Loucy (cell line): ENCODE measurements at regions not wholly inside any gene's neighbourhood (a gene's known extent, or its start where the extent isn't known, plus 50 kb on each side); places are given as distances from the start of the nearest gene placed in this dataset.
A peak's percentile ranks its signal among the peaks of the same experiment; 100 is the strongest.

Experiments used
- H2AFZ ChIP-seq: fragments of 200-600 bp; sonication (generic); 2 replicates; pipeline ENCODE4 v1.6.0; 2016; ENCODE audit warnings: antibody characterized with exemption, mild to moderate bottlenecking, low read length, moderate library complexity
- H3F3A ChIP-seq: fragments of 200-600 bp; 2 replicates; pipeline ENCODE4 v1.6.0; 2016; ENCODE audit warnings: antibody characterized with exemption, low read depth, mild to moderate bottlenecking
- H3K27me3 ChIP-seq: fragments of 200-600 bp; sonication (generic); 2 replicates; pipeline ENCODE4 v1.6.1; 2014; ENCODE audit warnings: low read length, mild to moderate bottlenecking; ENCODE audit not compliant: insufficient read depth, poor library complexity, severe bottlenecking
- H3K36me3 ChIP-seq: fragments of 200-600 bp; sonication (generic); 2 replicates; pipeline ENCODE4 v1.6.1; 2016; ENCODE audit warnings: low read length; ENCODE audit not compliant: insufficient read depth
- H3K4me1 ChIP-seq: fragments of 200-600 bp; sonication (generic); 2 replicates; pipeline ENCODE4 v1.5.1; 2014; ENCODE audit warnings: low read length, mild to moderate bottlenecking; ENCODE audit not compliant: insufficient read depth, poor library complexity, severe bottlenecking
- H3K4me2 ChIP-seq: fragments of 200-600 bp; sonication (generic); 2 replicates; pipeline ENCODE4 v1.6.0; 2014; ENCODE audit warnings: antibody characterized with exemption, low read length, low read depth, mild to moderate bottlenecking; ENCODE audit not compliant: poor library complexity, severe bottlenecking
- H3K4me3 ChIP-seq: fragments of 200-600 bp; sonication (generic); 2 replicates; pipeline ENCODE4 v1.5.1; 2014; ENCODE audit warnings: low read length, mild to moderate bottlenecking, mixed read lengths; ENCODE audit not compliant: poor library complexity, severe bottlenecking
- H3K79me2 ChIP-seq: fragments of 200-600 bp; sonication (generic); 2 replicates; pipeline ENCODE4 v1.6.1; 2014; ENCODE audit warnings: low read length; ENCODE audit not compliant: insufficient read depth
- H3K9ac ChIP-seq: fragments of 200-600 bp; sonication (generic); 2 replicates; pipeline ENCODE4 v1.6.0; 2014; ENCODE audit warnings: mild to moderate bottlenecking, low read depth, low read length, moderate library complexity; ENCODE audit not compliant: poor library complexity, severe bottlenecking
- H3K9me2 ChIP-seq: fragments of 200-600 bp; sonication (generic); replicated peaks from 2 replicates; pipeline ENCODE4 v1.6.1; 2016; ENCODE audit warnings: low read depth, low read length, mixed read lengths
- H3K9me3 ChIP-seq: fragments of 200-600 bp; sonication (generic); 2 replicates; pipeline ENCODE4 v1.6.1; 2014; ENCODE audit warnings: mild to moderate bottlenecking, antibody characterized with exemption, low read length, low read depth; ENCODE audit not compliant: insufficient read depth
- H4K20me1 ChIP-seq: fragments of 200-600 bp; sonication (generic); 2 replicates; pipeline ENCODE4 v1.6.0; 2014; ENCODE audit warnings: antibody characterized with exemption, low read length, mild to moderate bottlenecking; ENCODE audit not compliant: insufficient read depth, poor library complexity, severe bottlenecking
- CTCF ChIP-seq: fragments of 200-600 bp; sonication (generic); conservative IDR thresholded peaks from 2 replicates; pipeline ENCODE4 v1.5.1; 2014; ENCODE audit warnings: mild to moderate bottlenecking, antibody characterized with exemption, low read length
- EZH2phosphoT487 ChIP-seq: fragments of 200-600 bp; IDR thresholded peaks from 2 replicates; pipeline ENCODE4 v1.6.1; 2018; ENCODE audit warnings: antibody characterized with exemption, mild to moderate bottlenecking, moderate library complexity, borderline replicate concordance

- TF ChIP-seq CTCF: no peak
- no peak for TF ChIP-seq EZH2phosphoT487
Observed at GRCh38 chr13:86862137-86862536, 809.0 kb upstream of the SLITRK5 start.

GRCh38 chr13:86864376-86864775, 806.8 kb upstream of the SLITRK5 start:
- Histone ChIP-seq H3K4me1 (no peaks in the 10 kb centered on the region), H2AFZ (no peak overlapping the region), H3K79me2 (no peaks in the 10 kb centered on the region), H3K4me2 (no peak overlapping the region), H3K9ac (no peak overlapping the region), H4K20me1 (no peaks in the 10 kb centered on the region), H3F3A (no peaks in the 10 kb centered on the region), H3K27me3 (no peaks in the 10 kb centered on the region), H3K4me3 (no peak overlapping the region), H3K9me2 (no peaks in the 10 kb centered on the region), H3K9me3 (no peaks in the 10 kb centered on the region), H3K36me3 (no peaks in the 10 kb centered on the region)
- TF ChIP-seq CTCF: no peak
- no peak for TF ChIP-seq EZH2phosphoT487

More at GRCh38 chr13:86862137-86862536, 809.0 kb upstream of the SLITRK5 start:
- H3K9me2 ChIP-seq: no peaks in the 10 kb centered on the region
- no peak overlapping the region for H3K9ac ChIP-seq
- no peak overlapping the region for H2AFZ ChIP-seq
- no peaks in the 10 kb centered on the region for H3K27me3 ChIP-seq
- no peak overlapping the region for H3K4me2 ChIP-seq
- H3K4me1 ChIP-seq: no peaks in the 10 kb centered on the region
- H3K36me3 ChIP-seq: no peaks in the 10 kb centered on the region
- no peaks in the 10 kb centered on the region for H4K20me1 ChIP-seq
- no peaks in the 10 kb centered on the region for H3K9me3 ChIP-seq
- H3F3A ChIP-seq: no peaks in the 10 kb centered on the region
- no peak overlapping the region for H3K4me3 ChIP-seq
- no peaks in the 10 kb centered on the region for H3K79me2 ChIP-seq

- H3K9me2 ChIP-seq: no peaks in the 10 kb centered on the region
- H3K79me2 ChIP-seq: no peaks in the 10 kb centered on the region
- TF ChIP-seq CTCF (peak; percentile 75), EZH2phosphoT487 (no peak)
- no peaks in the 10 kb centered on the region for H3K27me3 ChIP-seq
- H3K36me3 ChIP-seq: no peaks in the 10 kb centered on the region
- no peak overlapping the region for H3K4me3 ChIP-seq
- peak overlapping the region; percentile 71; the same call in 1 of the 2 replicates for H2AFZ ChIP-seq
- H3K4me2 ChIP-seq: no peak overlapping the region
- no peaks in the 10 kb centered on the region for H4K20me1 ChIP-seq
- H3K9ac ChIP-seq: no peak overlapping the region
- H3F3A ChIP-seq: no peaks in the 10 kb centered on the region
- no peaks in the 10 kb centered on the region for H3K4me1 ChIP-seq
- no peaks in the 10 kb centered on the region for H3K9me3 ChIP-seq
Observed at GRCh38 chr13:86870444-86870843, 800.7 kb upstream of the SLITRK5 start.
